ENCODE measurements at regions not wholly inside any gene's neighbourhood (a gene's known extent, or its start where the extent isn't known, plus 50 kb on each side); places are given as distances from the start of the nearest gene placed in this dataset.

DNA sequence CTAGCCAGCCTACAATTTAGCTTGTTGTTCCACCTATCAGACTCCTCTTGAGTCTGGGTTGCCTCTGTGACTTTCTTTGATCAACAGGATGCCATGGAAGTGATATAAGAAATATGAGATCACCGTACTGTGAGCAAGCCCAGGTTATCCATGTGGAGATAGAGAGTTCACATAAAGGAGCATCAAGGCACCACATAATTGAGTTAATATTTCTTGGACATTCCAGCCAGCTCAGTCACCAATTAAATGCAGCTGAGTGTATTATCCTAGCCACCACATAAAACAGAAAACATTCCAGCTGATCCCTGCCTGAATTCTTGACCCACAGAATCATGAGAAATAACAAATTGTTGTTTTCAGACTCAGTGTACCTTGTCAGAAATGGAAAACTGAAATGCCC, 253.6 kb downstream of the PPP1R2C start:
- DNase-seq: no peak

DNA sequence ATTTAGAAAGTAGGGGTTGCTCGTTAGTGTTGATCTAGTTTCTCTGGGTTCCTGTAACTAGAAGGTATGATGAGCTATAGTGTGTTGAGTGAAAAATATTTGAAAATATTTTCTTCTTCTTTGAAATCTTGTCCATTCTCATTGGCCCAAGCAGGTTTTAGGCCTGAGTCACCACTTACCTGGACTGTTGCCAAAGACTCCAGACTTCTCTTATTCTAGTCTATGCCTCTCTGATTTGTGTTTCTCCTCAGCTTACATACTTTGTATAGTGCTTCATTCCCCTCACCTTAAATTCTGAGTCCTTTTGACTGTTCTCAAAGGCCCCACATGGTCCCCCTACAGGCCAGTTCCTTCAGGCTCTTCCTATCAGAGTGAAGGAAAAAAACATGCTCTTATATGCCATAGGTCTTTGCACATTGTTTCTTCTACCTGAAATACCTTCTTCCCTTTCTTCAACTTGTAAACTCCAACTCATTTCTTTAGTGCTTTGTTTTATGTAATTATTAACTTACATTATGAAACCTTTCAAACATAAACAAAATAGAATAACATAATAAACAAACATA, 258.2 kb downstream of the PPP1R2C start:
- DNase-seq: no peak

DNA sequence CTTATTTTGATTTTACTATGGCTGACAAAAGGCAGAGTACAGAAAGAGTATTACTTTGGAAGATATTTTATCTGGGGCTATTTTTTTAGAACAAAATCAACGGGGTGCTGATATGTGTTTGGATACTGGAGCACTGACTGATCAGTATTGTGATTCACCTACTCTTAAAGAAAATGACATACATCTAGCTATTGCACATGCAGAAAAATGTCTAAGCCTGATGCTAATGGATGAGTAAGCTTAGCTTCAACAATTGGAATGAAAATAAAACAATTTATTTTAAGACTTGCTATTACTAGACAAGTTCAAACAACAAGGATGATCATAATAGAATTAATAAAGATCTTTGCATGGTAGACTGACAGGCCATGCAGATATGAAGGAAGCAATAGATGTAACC, 262.0 kb downstream of the PPP1R2C start:
- no peak for DNase-seq

DNA sequence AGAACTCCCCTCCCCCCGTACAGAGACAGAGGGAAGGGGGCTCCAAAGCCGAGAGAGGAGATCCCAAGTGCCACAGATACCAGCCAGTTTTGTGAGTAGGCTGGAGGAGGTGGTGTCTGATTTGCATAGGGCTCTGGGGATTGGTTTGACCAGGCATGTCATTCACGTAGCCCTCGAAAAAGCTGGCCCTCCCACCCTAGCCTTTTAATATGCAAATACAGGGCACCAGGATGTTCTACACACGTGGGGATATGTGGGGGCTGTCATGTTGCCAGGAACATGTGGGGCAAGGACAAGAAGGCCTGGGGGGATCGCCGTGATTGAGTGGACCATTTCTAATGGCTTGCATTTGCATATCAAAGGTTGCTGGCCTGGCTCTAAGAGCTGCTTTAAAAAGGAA, 272.9 kb downstream of the PPP1R2C start:
- peak in 5 of 58 donors; percentile 0 to 2 (median 0) for DNase-seq

DNA sequence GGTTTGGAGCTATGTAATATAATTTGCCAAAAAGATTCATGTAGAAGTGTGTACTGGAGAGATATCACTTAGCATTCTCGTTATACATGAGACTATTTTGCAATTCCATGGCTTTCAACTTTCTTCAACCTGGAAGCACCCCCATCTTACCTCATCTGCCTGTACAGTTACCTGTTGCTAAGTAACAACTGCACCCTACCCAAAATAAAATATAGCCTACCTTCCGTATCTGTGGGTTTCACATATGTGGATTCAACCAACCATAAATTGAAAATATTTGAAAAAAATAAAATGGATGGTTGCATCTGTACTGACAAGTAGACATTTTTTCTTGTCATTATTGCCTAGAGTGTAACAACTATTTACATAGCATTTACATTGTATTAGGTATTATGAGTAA, 278.3 kb downstream of the PPP1R2C start:
- DNase-seq: no peak

DNA sequence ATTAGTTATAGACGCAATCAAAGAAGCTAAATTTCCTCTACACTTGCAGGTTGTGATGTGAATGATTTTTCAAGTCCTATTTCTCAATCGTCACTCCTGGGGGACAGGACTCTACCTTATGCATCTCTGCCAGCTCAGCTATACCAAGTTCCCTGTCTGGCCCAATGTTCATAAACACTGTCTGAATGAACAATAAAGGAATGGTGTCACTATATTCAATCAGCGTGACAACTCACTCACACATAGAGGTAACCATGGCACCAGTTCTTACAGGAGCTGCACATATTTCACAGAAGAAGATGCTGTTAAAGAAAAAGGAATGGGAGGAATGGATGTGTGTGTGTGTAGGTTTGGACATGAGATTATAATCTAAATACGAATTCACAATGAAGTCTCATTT, 280.6 kb downstream of the PPP1R2C start:
- no peak for DNase-seq

DNA sequence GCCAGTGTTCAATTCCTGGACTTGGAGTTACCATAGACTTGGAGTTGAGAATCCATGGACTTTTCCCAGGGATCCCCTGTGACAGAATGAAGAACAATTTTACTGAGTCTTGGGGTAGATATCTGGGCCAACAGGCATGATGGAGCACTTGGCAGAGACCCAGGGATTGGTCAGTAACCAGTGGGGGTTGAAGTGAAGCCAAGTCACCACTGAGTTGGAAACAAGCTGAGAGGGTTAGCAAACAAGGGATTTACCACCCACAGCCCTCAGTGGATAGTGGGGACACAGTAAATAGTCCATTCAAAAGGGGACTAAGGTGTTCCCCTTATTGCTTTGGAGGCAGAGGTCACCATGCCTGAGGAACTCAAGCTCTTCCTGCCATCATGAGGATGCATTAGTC, 281.7 kb downstream of the PPP1R2C start:
- DNase-seq: no peak

DNA sequence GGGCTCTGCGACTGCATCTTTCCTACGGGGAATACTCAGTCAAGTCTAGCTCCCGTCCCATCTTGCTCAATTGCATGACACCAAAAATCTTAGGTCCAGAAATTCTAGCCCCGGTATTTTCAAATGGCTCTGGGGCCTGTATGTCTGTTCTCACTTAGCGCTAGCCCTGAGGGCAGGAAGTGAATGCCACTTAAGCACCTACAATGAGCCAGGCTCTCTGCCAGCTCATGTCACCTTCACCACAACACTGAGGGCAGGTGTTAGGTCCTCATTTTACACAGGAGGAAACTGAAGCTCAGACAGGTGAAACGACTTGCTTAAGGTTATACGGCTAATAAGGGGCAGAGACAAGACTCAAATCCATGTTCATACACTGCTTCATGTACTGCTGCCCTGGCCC, 282.8 kb downstream of the PPP1R2C start:
- DNase-seq: no peak

DNA sequence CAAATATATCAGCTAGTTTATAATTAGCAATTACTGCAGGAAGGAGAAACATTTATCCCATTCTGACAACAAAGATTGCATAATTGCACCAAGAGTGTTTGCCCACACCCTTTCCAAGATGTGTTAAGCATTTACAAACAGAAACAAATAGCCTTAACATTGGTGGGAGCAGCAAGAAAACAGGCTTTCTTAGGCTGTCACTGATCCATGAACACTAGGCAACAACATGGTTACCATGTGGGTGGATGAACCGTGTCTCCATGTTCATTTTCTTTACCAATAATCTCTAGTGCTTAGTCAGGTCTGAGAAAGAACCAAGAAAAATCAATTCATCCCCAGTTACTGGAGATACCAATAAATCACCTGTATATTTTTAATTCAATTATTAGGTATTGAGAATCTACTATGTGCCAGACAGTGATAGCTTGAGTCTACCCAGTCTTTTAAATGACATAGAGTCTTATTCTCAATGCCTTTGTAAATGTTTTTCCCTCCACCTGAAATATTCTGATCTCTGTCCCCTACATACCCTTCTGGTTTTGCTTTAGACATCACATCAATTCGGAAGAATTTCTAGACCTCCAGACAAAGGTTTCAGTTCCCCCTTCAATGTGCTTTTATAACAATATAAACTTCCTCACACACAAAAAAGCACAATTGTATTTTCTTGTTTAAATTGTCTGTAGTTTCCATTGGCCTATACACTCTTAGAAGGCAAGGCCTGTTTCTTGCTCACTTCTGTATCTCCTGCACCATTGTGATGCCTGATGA, 286.6 kb downstream of the PPP1R2C start:
- DNase-seq: no peak

DNA sequence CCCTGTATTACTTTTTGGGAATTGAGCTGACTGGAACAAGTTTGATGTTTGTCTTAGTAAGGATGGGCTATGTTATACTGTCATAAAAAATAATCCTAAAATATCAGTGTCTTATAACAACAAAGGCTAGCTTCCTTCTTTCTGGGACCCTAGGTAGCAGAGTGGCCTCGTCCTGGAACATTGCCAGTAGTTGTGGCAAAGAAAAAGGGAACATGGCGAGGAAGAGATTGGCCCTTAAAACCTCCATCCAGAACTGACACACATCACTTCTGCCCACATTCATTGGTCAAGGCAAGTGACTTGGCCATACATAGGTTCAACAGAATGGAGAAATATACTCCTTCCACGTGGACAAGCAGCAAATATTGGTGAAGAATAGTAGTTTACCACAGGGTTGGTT, 287.9 kb downstream of the PPP1R2C start:
- DNase-seq: no peak

DNA sequence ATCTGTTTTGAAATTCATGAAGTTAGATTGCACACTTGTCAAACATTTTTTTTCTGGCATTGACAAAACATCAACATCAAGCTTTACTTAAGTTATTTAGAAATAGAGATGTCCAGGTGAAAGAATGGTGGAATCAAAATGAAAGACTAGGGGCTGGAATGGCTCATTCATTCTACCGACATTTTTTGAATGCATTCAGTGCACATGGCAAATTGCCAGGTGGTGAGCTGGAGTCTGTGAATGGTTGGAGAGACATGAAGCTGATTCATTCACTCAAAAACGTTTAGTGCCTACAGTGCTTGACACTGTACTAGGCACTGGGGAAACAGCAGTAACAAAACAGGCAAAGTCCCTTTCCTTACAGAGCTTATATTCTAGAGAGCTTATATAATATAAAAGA, 292.4 kb downstream of the PPP1R2C start:
- no peak for DNase-seq

DNA sequence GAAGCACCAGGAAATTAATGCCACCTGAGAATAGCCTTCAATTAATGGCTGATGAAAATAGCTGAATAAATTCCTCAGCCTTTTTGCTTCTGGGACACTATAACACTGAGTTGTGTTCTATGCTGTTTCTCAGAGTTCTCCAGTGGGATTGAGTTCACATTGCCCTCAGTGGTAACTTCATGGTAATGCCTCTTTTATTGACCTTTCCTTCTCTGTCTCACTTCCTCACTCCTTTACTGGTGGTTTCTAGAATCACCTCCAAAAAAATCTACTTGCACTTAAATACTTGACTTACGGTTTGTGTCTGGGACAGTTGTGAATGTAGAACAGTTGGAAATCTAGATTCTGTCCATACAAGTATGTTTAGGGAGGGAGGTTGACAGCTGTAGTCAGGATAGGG, 293.7 kb downstream of the PPP1R2C start:
- no peak for DNase-seq

DNA sequence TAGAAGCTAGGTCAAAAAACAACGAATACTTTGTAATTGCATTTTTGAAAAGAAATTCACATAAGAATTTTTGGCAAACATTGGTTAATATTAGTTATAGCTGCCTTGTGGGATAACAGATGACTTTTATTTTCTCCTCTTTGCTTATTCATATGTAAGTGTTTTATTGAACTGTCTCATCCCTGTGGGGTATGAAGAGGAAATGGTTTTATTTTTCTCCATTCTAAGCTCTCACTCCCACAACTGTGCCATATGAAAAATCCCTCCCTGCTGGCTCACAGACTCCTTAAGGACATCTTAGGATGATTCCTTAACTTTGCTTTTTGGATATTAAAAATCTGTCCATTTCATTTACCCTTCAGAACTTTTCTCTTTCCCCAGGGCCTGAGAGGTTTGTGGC, 300.6 kb downstream of the PPP1R2C start:
- no peak for DNase-seq

DNA sequence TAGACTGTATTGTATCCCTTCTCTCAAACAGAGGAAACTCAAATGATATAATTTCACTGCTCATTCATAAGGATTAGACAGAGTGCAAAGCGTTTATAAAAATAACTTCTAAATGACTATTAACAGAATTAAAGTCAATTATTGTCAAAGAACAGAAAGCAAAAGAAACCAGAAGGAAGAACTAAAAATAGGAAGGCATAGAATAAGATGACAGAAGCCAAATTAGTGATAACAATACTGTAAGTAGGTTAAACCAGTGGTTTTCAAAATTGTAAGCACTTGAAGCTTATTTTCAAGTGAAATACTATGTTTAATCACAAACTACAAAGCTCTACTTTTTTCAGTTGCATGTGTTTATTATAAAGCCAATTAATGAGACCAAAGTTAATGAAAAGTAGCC, 305.2 kb downstream of the PPP1R2C start:
- DNase-seq: no peak

DNA sequence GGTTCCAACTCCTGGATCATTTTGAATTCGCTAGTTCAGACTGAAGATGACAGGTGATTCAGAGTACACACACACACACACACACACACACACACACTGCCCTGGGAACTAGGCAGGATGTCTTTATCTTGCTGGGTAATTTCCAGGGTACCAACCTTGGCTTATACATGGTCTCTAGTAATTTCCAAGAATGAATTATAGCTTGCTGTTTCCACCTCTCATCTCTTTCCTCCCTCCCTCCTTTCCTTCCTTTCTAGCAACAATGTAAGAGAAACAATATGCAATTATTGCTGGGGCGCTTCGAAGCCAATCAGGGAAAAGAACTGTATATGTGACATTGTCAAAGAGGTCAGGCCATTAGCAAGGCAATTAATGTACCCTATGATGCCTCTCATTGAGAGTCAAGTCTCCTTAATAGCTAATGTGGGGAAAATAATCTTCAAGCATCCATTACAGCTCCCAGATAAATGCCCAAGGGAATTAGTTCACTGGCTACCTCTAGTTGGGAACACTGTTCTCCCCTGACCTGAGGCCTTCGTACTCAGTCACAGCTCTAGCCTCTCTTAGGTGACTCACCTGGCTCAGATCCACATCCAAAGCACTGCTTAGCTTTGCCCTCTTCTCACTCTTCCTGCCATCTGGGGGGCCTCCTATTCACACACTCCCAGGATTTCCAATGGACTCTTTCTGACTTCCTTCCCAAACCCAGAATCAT, 311.5 kb downstream of the PPP1R2C start:
- DNase-seq: no peak

DNA sequence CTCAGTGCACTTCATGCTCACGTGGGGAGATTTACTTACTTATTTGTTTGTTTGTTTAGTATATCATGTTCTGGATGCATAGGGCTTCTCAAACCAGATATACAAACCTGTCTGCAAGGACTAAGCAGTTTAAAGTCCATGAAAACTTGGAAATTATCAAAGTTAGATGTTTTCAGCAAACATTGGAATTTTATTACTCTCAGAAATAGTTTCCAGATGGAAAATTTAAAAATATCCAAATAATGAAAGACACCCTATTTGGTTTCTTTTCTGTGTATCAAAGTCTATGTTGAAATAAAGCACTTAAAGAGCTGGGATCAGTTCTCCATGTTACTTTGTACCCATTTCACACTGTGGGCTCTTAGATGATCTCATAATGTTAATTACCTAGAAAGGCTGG, 312.1 kb downstream of the PPP1R2C start:
- DNase-seq: no peak

DNA sequence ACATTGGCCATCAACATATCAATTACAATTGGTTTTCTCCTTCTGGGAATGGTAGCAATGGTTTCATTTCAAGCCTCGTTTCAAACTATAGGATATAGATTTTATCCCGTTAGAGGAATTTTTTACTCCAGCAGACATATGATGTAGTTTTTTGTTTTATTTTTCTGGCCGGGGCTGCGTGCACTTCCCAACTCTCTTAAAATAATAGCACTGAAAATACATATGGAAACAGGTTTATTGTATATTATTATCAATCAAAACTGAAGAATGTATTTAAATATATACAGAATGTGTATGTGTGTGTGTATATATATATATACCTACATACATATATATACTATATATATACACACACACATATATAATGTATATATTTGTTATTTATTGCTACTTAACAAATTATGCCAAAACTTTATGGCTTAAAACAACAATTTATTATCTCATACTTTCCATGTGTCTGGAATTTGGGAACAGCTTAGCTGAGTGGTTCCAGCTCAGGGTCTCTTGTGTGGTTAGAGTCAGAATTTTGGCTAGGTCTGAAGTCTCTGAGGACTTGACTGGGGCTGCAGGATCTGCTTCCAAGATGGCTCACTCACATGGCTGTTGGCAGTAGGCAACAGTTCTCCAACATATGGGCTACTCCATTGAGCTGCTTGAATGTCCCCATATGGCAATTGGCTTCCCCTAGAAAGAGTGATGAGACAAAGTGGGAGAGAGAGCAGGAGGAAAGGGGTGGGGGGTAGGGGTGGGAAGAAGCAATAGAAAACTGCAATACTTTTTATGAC, 314.1 kb downstream of the PPP1R2C start:
- no peak for DNase-seq

DNA sequence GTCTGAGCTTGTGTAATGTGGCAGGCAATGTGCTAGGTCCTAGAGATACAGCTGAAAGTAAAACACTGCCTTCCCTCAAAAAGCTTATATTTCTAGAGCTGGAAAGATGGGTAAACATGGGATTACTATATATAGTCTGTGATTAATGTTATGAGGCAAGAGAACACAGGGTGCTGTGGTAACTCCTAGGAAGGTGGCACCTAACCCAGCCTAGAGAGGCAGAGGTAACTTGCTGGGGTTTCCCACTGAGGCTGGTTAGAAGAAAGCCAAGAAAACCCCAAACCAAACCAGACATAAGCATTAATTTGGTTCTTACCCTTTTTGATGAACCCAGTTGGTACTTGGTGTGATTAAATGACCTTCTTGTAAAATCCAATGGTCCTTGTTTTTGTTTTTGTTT, 315.0 kb downstream of the PPP1R2C start:
- no peak for DNase-seq

DNA sequence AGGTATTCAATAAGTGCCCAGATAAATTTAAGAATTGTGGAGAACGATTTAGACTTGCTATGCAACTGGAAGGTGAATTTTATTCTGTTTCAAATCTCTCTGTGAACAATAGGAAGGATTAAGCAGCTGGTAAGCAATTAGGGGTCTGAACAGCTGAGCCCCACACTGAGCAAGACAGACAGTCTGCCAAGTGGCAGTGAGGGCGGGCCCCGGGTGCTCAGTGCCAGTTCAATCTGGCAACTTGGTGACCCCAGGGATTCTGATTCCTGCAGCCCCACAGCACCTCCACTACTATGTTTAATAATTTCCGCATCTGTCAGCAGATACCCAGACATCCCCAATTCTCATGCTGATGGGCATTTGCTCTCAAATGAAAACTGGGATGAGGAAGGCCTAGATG, 317.3 kb downstream of the PPP1R2C start:
- DNase-seq: no peak

DNA sequence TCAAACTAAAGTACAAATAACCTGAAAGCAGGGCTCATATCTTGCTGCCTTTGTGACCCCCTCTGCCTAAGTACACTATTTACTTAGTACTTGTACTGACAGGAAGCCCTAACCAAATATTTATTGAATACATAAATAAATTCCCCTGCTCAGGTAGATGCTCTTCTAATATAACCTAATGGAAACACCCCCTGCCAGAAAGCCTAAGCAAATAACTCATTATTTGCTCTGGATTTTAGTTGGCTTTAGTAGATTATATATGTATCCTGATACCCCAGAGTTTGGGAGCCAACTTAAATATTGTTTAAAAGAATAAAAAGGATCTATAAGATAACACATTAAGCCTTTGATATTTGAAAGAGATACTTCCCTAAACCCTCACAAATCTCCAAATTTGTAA, 318.2 kb downstream of the PPP1R2C start:
- no peak for DNase-seq

DNA sequence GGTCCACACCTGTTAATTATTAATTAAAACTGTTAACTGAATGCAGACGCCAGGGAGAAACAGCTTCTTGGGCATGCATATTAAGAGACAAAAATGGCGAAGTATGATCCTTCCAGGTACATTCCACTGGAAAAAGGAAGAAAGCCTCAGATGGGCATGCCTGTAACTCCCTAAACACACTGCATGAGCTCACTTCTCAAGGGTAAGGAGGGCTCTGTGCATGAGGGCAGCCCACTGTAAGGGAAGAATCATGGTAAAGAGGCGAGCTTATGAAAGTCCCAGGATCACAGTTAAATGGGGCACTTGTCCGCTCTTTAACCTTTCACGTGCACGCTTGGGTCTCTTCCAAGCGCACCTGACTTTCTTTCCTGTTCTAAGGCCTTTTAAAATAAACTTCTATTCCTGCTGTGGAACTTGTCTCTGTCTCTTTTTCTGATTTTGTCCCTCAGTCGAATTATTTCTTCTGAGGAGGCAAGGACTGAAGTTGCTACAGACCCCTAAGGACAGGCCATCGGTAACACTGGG, 321.7 kb downstream of the PPP1R2C start:
- no peak for DNase-seq

DNA sequence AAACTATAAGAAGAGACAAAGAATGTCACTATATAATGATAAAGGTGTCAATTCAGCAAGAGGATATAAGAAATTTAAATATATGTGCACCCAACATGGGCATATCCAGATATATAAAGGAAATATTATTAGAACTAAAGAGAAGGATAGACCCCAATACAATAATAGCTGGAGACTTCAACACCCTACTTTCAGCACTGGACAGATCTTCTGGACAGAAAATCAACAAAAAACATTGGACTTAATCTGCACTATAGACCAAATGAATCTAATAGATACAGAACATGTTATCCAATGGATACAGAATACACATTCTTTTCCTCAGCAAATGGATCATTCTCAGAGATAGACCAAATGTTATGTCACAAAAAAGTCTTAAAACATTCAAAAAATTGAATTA, 327.7 kb downstream of the PPP1R2C start:
- no peak for DNase-seq

Measured in anterior cingulate cortex (tissue), 58 donors.